RWPE2 (cell line): ENCODE measurements at regions not wholly inside any gene's neighbourhood (a gene's known extent, or its start where the extent isn't known, plus 50 kb on each side); places are given as distances from the start of the nearest gene placed in this dataset.

ENCODE experiments used
- ATAC-seq: fragments of 200-7000 bp; cut with Tn5 transposase; 3 replicates; pipeline ENCODE4 v1.9.1; 2021; ENCODE audit warnings: low read depth
- DNase-seq: peaks from one replicate; pipeline ENCODE4 v3.0.0-alpha.2; 2020; ENCODE audit warnings: low spot score
- H3K27ac ChIP-seq: fragments of 450-650 bp; 2 replicates; pipeline ENCODE4 v1.5.1; 2017; ENCODE audit warnings: mild to moderate bottlenecking; ENCODE audit not compliant: poor library complexity, severe bottlenecking
- H3K27me3 ChIP-seq: fragments of 250-450 bp; sonication (Bioruptor Pico); 2 replicates; pipeline ENCODE4 v1.5.1; 2021; ENCODE audit warnings: mild to moderate bottlenecking, moderate library complexity; ENCODE audit not compliant: insufficient read depth, poor library complexity, severe bottlenecking
- H3K36me3 ChIP-seq: fragments of 250-450 bp; sonication (Bioruptor Pico); 2 replicates; pipeline ENCODE4 v1.5.1; 2020; ENCODE audit warnings: low read depth, mild to moderate bottlenecking, moderate library complexity
- H3K4me1 ChIP-seq: fragments of 250-450 bp; sonication (Bioruptor Pico); 2 replicates; pipeline ENCODE4 v1.5.1; 2021; ENCODE audit warnings: mild to moderate bottlenecking, moderate library complexity; ENCODE audit not compliant: insufficient read depth, poor library complexity, severe bottlenecking
- H3K4me3 ChIP-seq: fragments of 250-450 bp; sonication (Bioruptor Pico); 2 replicates; pipeline ENCODE4 v1.5.1; 2021; ENCODE audit warnings: mild to moderate bottlenecking, moderate library complexity; ENCODE audit not compliant: severe bottlenecking
- H3K9me3 ChIP-seq: fragments of 250-450 bp; sonication (Bioruptor Pico); 2 replicates; pipeline ENCODE4 v1.5.1; 2021; ENCODE audit warnings: mild to moderate bottlenecking, moderate library complexity; ENCODE audit not compliant: severe bottlenecking
- TF ChIP-seq, protein P1 (sequence below): fragments of 450-650 bp; IDR thresholded peaks from one replicate; pipeline ENCODE4 v1.5.1; 2017; ENCODE audit warnings: mild to moderate bottlenecking, moderate library complexity; ENCODE audit not compliant: poor library complexity, severe bottlenecking

DNA sequence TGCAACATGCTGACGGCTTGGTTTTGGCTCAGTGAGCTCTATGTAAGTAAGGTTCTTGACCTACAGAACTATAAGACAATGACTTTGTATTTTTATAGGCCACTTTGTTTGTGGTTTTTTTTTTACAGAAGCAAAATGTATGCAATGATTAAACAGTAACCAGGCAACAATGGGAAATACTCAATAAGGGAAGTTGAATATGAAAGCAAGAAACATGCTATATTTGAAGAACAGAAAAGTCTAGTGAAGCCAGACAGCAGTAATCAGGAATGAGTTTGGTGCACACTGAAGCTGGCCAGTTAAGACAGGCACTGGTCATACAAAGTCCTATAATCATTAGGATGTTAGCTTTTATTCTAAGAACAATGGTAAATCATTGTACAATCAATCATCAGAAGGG, 1926.8 kb downstream of the NCAM2 start:
- Histone ChIP-seq H3K27ac (no peak overlapping the region), H3K36me3 (no peaks in the 10 kb centered on the region), H3K27me3 (peaks cover 3% of the 10 kb centered on the region), H3K4me1 (no peaks in the 10 kb centered on the region), H3K9me3 (no peaks in the 10 kb centered on the region), H3K4me3 (no peak overlapping the region)
- no peak for ATAC-seq
- DNase-seq = no peak
- TF ChIP-seq, protein P1, sequence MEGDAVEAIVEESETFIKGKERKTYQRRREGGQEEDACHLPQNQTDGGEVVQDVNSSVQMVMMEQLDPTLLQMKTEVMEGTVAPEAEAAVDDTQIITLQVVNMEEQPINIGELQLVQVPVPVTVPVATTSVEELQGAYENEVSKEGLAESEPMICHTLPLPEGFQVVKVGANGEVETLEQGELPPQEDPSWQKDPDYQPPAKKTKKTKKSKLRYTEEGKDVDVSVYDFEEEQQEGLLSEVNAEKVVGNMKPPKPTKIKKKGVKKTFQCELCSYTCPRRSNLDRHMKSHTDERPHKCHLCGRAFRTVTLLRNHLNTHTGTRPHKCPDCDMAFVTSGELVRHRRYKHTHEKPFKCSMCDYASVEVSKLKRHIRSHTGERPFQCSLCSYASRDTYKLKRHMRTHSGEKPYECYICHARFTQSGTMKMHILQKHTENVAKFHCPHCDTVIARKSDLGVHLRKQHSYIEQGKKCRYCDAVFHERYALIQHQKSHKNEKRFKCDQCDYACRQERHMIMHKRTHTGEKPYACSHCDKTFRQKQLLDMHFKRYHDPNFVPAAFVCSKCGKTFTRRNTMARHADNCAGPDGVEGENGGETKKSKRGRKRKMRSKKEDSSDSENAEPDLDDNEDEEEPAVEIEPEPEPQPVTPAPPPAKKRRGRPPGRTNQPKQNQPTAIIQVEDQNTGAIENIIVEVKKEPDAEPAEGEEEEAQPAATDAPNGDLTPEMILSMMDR = no peak

DNA sequence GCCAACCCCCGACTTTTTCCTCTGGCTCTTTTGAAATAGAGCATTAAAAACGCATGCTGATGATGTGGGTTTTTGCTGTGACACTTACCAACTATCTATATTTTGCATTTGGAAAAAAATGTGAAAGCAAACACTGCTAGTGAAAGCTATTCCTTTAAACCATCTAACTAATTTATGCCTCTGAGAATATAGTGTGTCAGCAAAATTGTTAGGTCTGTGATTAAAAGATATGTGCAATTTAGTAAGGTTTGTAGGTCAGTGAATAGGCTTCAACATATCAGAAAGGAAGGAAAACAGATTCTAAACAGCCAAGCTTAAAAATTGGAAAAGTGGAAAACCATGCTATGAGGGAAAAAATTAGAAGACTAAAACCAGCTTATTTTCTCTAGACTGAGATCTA, 1929.3 kb downstream of the NCAM2 start:
- ATAC-seq (no peak), DNase-seq (no peak)
- Histone ChIP-seq H3K9me3 (no peaks in the 10 kb centered on the region), H3K4me3 (no peak overlapping the region), H3K27ac (no peak overlapping the region), H3K4me1 (no peaks in the 10 kb centered on the region), H3K27me3 (peaks cover 3% of the 10 kb centered on the region), H3K36me3 (no peaks in the 10 kb centered on the region)
- TF ChIP-seq, protein P1 = no peak

DNA sequence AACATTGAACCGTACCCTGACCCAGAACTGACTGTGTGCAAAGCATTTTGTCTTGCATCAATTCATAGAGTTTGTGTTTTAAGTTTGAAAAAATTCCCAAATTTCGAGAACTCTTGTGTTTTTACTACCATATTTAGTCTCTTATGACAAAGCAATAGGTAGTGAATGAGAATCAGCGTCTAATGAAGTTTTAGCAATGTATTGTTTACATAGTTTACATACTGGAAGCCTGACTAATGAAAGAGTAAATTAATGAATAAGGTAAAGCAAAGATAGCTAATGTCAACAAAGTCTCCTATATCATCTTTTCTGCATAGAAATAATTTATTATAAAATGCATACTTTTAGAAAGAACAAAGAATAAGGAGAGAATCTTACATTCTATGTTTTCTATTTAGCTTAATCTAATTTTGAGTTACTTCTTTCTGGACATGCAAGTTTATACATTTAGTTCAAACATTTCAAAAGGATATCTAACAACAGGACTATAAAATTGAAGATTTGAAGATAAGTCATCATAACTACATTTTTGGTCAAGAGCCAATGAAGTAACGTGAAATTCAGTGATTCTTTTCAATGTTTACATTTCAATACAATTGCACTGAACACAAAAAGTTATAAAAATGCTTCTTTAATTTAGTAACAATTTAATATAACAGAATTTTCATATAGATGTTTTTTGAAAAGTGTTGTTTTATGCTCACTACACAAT, 1943.7 kb downstream of the NCAM2 start:
- ATAC-seq (no peak), DNase-seq (no peak)
- H3K4me3 ChIP-seq = no peak overlapping the region
- H3K27ac ChIP-seq = no peak overlapping the region
- H3K4me1 ChIP-seq = peaks cover 6% of the 10 kb centered on the region
- no peaks in the 10 kb centered on the region for H3K36me3 ChIP-seq
- no peaks in the 10 kb centered on the region for H3K27me3 ChIP-seq
- H3K9me3 ChIP-seq = no peaks in the 10 kb centered on the region
- TF ChIP-seq, protein P1 = no peak

DNA sequence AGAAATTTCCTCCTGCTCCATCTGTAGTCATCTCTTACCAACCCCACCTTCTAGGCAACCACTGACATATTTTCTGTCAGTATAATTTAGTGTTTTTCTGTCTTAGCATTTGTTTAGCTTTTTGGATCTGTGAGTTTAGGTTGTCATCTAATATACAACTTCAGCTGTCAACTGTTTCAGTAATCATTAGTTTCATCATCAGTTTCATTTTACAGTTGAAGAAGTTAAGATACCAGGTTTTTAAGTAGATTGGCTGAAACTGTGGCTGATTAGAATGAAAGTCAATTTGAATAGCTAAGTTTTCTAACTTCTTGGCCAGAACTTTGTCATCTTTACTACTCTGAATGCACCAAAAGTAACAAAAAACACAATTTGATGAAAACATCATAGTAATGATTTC, 1957.3 kb downstream of the NCAM2 start:
- Histone ChIP-seq H3K4me3 (no peak overlapping the region), H3K27ac (no peak overlapping the region), H3K27me3 (peaks cover 5% of the 10 kb centered on the region), H3K4me1 (no peaks in the 10 kb centered on the region), H3K36me3 (no peaks in the 10 kb centered on the region), H3K9me3 (no peaks in the 10 kb centered on the region)
- ATAC-seq (no peak), DNase-seq (no peak)
- TF ChIP-seq, protein P1 = no peak

DNA sequence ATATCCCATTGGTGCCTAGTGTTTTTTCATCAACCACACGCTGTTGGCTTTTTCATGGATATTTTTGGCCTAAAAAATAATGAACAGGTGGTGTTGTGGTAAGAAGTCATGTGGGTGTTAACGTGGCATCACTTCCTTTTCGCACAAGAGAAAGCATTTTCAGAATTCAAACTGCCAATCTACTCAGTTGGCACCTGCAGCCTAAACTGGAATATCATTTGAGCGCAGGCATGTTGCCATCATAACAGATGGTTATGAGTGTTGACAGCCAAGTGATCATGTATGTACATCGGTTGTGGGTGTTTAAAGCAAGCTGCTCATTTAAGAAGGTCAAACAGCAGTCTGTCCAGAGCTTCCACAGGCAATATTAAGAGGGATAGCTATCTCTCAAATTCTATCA, 1963.0 kb downstream of the NCAM2 start:
- H3K4me3 ChIP-seq = no peak overlapping the region
- DNase-seq (no peak), ATAC-seq (no peak)
- H3K27ac ChIP-seq = no peak overlapping the region
- H3K36me3 ChIP-seq = no peaks in the 10 kb centered on the region
- no peaks in the 10 kb centered on the region for H3K4me1 ChIP-seq
- no peaks in the 10 kb centered on the region for H3K27me3 ChIP-seq
- H3K9me3 ChIP-seq = no peaks in the 10 kb centered on the region
- TF ChIP-seq, protein P1 = no peak
